IMR-90 (cell line): ENCODE measurements at regions not wholly inside any gene's neighbourhood (a gene's known extent, or its start where the extent isn't known, plus 50 kb on each side); places are given as distances from the start of the nearest gene placed in this dataset.

Source experiments
- ATAC-seq: fragments of 200-7000 bp; cut with Tn5 transposase; 2 replicates; pipeline ENCODE4 v1.9.1; 2020; ENCODE audit warnings: low read depth, mild to moderate bottlenecking, moderate library complexity
- BruUV-seq: library from RNA; stranded (reverse); fragments of 400-500 nt; replicated peaks from 2 replicates; lab custom pipeline; 2021; lab: Mats Ljungman, UMichigan
- CTCF ChIA-PET: fragments of 300-600 bp; formaldehyde crosslinking; extraction: SDS; loops from one replicate; lab custom pipeline; 2021; ENCODE audit warnings: antibody characterized with exemption; lab: Yijun Ruan, JAX
- POLR2A ChIA-PET: fragments of 300-600 bp; sonication (Branson Sonifier 250); formaldehyde crosslinking; loops from one replicate; lab custom pipeline; 2022; ENCODE audit warnings: antibody characterized with exemption; ENCODE audit not compliant: unreplicated experiment; lab: Charles Lee
- DNase-seq: peaks from one replicate; pipeline ENCODE4 v3.0.0; 2013
- H2AFZ ChIP-seq: replicated peaks from 2 replicates; pipeline ENCODE3; 2013; ENCODE audit warnings: low read length, mild to moderate bottlenecking; ENCODE audit not compliant: poor library complexity
- H2AK5ac ChIP-seq: 2 replicates; pipeline ENCODE4 v1.6.1; 2013; ENCODE audit warnings: low read depth, low read length, inconsistent platforms
- H2AK9ac ChIP-seq: replicated peaks from 2 replicates; pipeline ENCODE3; 2013; ENCODE audit warnings: mild to moderate bottlenecking, low read depth, low read length, moderate library complexity; ENCODE audit not compliant: poor library complexity
- H2BK120ac ChIP-seq: 2 replicates; pipeline ENCODE4 v1.6.1; 2013; ENCODE audit warnings: low read depth, low read length, inconsistent platforms
- H2BK15ac ChIP-seq: 3 replicates; pipeline ENCODE4 v1.6.1; 2013; ENCODE audit warnings: low read depth, low read length, inconsistent platforms
- H2BK20ac ChIP-seq: 2 replicates; pipeline ENCODE4 v1.6.1; 2013; ENCODE audit warnings: low read depth, mild to moderate bottlenecking, inconsistent platforms, low read length, moderate library complexity
- H2BK5ac ChIP-seq: 2 replicates; pipeline ENCODE4 v1.6.1; 2013; ENCODE audit warnings: mild to moderate bottlenecking, low read depth, low read length, inconsistent platforms; ENCODE audit not compliant: poor library complexity, severe bottlenecking
- H3K14ac ChIP-seq: replicated peaks from 2 replicates; pipeline ENCODE4 v1.6.1; 2013; ENCODE audit warnings: low read depth, low read length, inconsistent platforms
- H3K18ac ChIP-seq: 2 replicates; pipeline ENCODE4 v1.6.1; 2013; ENCODE audit warnings: low read depth, low read length, control low read depth
- H3K23ac ChIP-seq: 2 replicates; pipeline ENCODE4 v1.6.1; 2013; ENCODE audit warnings: low read depth, low read length, inconsistent platforms
- H3K27ac ChIP-seq: 2 replicates; pipeline ENCODE4 v1.5.1; 2013; ENCODE audit warnings: mild to moderate bottlenecking, control low read depth, low read length; ENCODE audit not compliant: insufficient read depth
- H3K27me3 ChIP-seq: 2 replicates; pipeline ENCODE4 v1.6.1; 2013; ENCODE audit warnings: low read length; ENCODE audit not compliant: control insufficient read depth, insufficient read depth
- H3K36me3 ChIP-seq: 2 replicates; pipeline ENCODE4 v1.6.1; 2013; ENCODE audit warnings: low read length, mixed read lengths; ENCODE audit not compliant: control insufficient read depth, insufficient read depth
- H3K4ac ChIP-seq: 2 replicates; pipeline ENCODE4 v1.6.1; 2013; ENCODE audit warnings: low read depth, low read length, inconsistent platforms
- H3K4me1 ChIP-seq: 2 replicates; pipeline ENCODE4 v1.6.1; 2013; ENCODE audit warnings: low read length, mixed read lengths; ENCODE audit not compliant: control insufficient read depth, insufficient read depth
- H3K4me2 ChIP-seq: 2 replicates; pipeline ENCODE4 v1.6.1; 2013; ENCODE audit warnings: low read depth, mild to moderate bottlenecking, control low read depth, low read length, moderate library complexity
- H3K4me3 ChIP-seq: 2 replicates; pipeline ENCODE4 v1.5.1; 2013; ENCODE audit warnings: low read depth, mild to moderate bottlenecking, control low read depth, low read length, moderate library complexity; ENCODE audit not compliant: insufficient read depth
- H3K56ac ChIP-seq: 2 replicates; pipeline ENCODE4 v1.6.1; 2013; ENCODE audit warnings: low read length, inconsistent platforms; ENCODE audit not compliant: insufficient read depth; ENCODE audit errors: extremely low read depth
- H3K79me1 ChIP-seq, 2 experiments: 2 replicates each; pipeline ENCODE4 v1.6.1; 2013; ENCODE audit warnings: low read length in 2 of 2, inconsistent platforms in 1 of 2, low read depth in 1 of 2
- H3K9ac ChIP-seq: 2 replicates; pipeline ENCODE4 v1.6.1; 2013; ENCODE audit warnings: low read depth, low read length, control low read depth
- H3K9me1 ChIP-seq: 2 replicates; pipeline ENCODE4 v1.6.1; 2013; ENCODE audit warnings: low read length, inconsistent platforms; ENCODE audit not compliant: insufficient read depth
- H3K9me3 ChIP-seq: 2 replicates; pipeline ENCODE4 v1.6.1; 2013; ENCODE audit warnings: low read length; ENCODE audit not compliant: control insufficient read depth, insufficient read depth
- H4K20me1 ChIP-seq: 2 replicates; pipeline ENCODE4 v1.6.1; 2013; ENCODE audit warnings: low read length, inconsistent platforms; ENCODE audit not compliant: insufficient read depth
- H4K5ac ChIP-seq: 2 replicates; pipeline ENCODE4 v1.6.1; 2013; ENCODE audit warnings: mild to moderate bottlenecking, low read depth, low read length, control low read depth
- H4K8ac ChIP-seq, 2 experiments: 2 replicates each; pipeline ENCODE4 v1.6.1; 2013; ENCODE audit warnings: low read depth in 2 of 2, low read length in 2 of 2, control low read depth in 1 of 2, inconsistent platforms in 1 of 2
- H4K91ac ChIP-seq: 2 replicates; pipeline ENCODE4 v1.6.1; 2013; ENCODE audit warnings: low read depth, low read length, inconsistent platforms; ENCODE audit not compliant: insufficient read depth
- CHD1 ChIP-seq: IDR thresholded peaks from 2 replicates; pipeline ENCODE4 v1.6.1; 2012; ENCODE audit warnings: low read depth, low read length, improper control_type of control experiment
- CTCF ChIP-seq: conservative IDR thresholded peaks from 2 replicates; pipeline ENCODE4 v1.5.1; 2012; ENCODE audit warnings: mild to moderate bottlenecking, low read depth, low read length, improper control_type of control experiment
- MAFK ChIP-seq: IDR thresholded peaks from 2 replicates; pipeline ENCODE4 v1.6.1; 2012; ENCODE audit warnings: low read depth, low read length, improper control_type of control experiment
- MXI1 ChIP-seq: IDR thresholded peaks from 2 replicates; pipeline ENCODE4 v1.6.1; 2012; ENCODE audit warnings: low read depth, mild to moderate bottlenecking, low read length, moderate library complexity, borderline replicate concordance
- POLR2A ChIP-seq: IDR thresholded peaks from 2 replicates; pipeline ENCODE4 v1.6.1; 2012; ENCODE audit warnings: mild to moderate bottlenecking, low read depth, low read length
- RCOR1 ChIP-seq: IDR thresholded peaks from 2 replicates; pipeline ENCODE4 v1.6.1; 2012; ENCODE audit warnings: mild to moderate bottlenecking, low read length, improper control_type of control experiment; ENCODE audit not compliant: insufficient replicate concordance
- RFX5 ChIP-seq: IDR thresholded peaks from 2 replicates; pipeline ENCODE4 v1.8.0; 2012; ENCODE audit warnings: low read depth, mild to moderate bottlenecking, low read length, moderate library complexity
- WGBS, 2 experiments: methylation state at CpG; one replicate each; pipeline versions ENCODE4 v1.1.5 to v1.1.7; 2013; ENCODE audit warnings: missing lambda C conversion rate in 2 of 2; ENCODE audit not compliant: insufficient read length in 1 of 2; ENCODE audit errors: extremely low coverage in 2 of 2; 5-methylcytosine and 5-hydroxymethylcytosine counted together
- dilution Hi-C: fragments of 300-500 bp; cut with HindIII; formaldehyde crosslinking; loops from one replicate; pipeline ENCODE4 v1.14.3; 2018; ENCODE audit warnings: low sequenced_read_pairs; ENCODE audit not compliant: unreplicated experiment
- in situ Hi-C: fragments of 300-500 bp; cut with MboI; formaldehyde crosslinking; loops from 3 replicates; pipeline ENCODE4 v1.14.3; 2019; ENCODE audit warnings: low sequenced_read_pairs, inconsistent platforms, mixed read lengths
- intact Hi-C: fragments of 100-400 bp; cut with micrococcal nuclease; formaldehyde crosslinking; loops from 2 replicates; pipeline ENCODE4 v1.10.0; 2022
- TF ChIP-seq, protein P1 (sequence below): fragments of 150-350 bp; IDR thresholded peaks from 2 replicates; pipeline ENCODE4 v1.6.1; 2016; ENCODE audit warnings: low read depth, mild to moderate bottlenecking, low read length, moderate library complexity, borderline replicate concordance

GRCh38 chr16:86059253-86060171 lies 160.6 kb downstream of the IRF8 start:
- Histone ChIP-seq H2BK15ac (no peak overlapping the region), H3K9me1 (no peaks in the 10 kb centered on the region), H3K36me3 (no peaks in the 10 kb centered on the region), H3K4me1 (no peaks in the 10 kb centered on the region), H3K9ac (no peak overlapping the region), H3K9me3 (0 out of 2 replicates have a peak, but pooled peaks cover 2% of the 10 kb centered on the region), H2BK20ac (no peak overlapping the region), H3K4me3 (no peak overlapping the region), H4K20me1 (no peaks in the 10 kb centered on the region), H3K4me2 (no peak overlapping the region), H2BK5ac (no peak overlapping the region), H3K27me3 (peaks cover 52% of the 10 kb centered on the region), H4K91ac (no peak overlapping the region), H3K14ac (no peak overlapping the region), H3K4ac (no peak overlapping the region), H3K27ac (no peak overlapping the region), H4K5ac (no peak overlapping the region), H3K56ac (no peak overlapping the region), H3K18ac (no peak overlapping the region), H2AK5ac (no peak overlapping the region), H2BK120ac (no peak overlapping the region), H2AK9ac (no peak overlapping the region), H4K8ac (no peak overlapping the region), H3K79me1 (no peaks in the 10 kb centered on the region), H3K23ac (no peak overlapping the region), H2AFZ (no peak overlapping the region)
- intact Hi-C loops: no loop called here
- no peak for TF ChIP-seq RCOR1
- TF ChIP-seq CTCF: no peak
- TF ChIP-seq, protein P1, sequence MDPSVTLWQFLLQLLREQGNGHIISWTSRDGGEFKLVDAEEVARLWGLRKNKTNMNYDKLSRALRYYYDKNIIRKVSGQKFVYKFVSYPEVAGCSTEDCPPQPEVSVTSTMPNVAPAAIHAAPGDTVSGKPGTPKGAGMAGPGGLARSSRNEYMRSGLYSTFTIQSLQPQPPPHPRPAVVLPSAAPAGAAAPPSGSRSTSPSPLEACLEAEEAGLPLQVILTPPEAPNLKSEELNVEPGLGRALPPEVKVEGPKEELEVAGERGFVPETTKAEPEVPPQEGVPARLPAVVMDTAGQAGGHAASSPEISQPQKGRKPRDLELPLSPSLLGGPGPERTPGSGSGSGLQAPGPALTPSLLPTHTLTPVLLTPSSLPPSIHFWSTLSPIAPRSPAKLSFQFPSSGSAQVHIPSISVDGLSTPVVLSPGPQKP: no peak
- no peak for TF ChIP-seq MXI1
- no peak for TF ChIP-seq MAFK
- no peak for TF ChIP-seq POLR2A
- TF ChIP-seq RFX5: no peak
- TF ChIP-seq CHD1: no peak
- WGBS, 2 experiments: 13% methylated on average over 6 of the region's 15 CpGs; no CpG with 5 or more reads in 1 of the 2 experiments
- dilution Hi-C loops: no loop called here
- peak; percentile 11 for DNase-seq
- in situ Hi-C loops: no loop called here
- ChIA-PET CTCF (no interaction called here), POLR2A (no interaction called here)
- no TSS peak for BruUV-seq
- peak; percentile 88 for ATAC-seq
